Activated T-helper 1 cell treated with Interleukin-2 at 50 U/mL for 16 hours (primary cell): ENCODE measurements at regions not wholly inside any gene's neighbourhood (a gene's known extent, or its start where the extent isn't known, plus 50 kb on each side); places are given as distances from the start of the nearest gene placed in this dataset.
"Not testable (repeated sequence)": the region's sequence is repeated elsewhere in the genome, so short reads cannot be mapped to it uniquely, and the experiment has no call there.

ENCODE experiments used
- DNase-seq: peaks from one replicate; pipeline ENCODE4 v3.0.0-alpha.2; 2020; ENCODE audit warnings: low read depth

DNA sequence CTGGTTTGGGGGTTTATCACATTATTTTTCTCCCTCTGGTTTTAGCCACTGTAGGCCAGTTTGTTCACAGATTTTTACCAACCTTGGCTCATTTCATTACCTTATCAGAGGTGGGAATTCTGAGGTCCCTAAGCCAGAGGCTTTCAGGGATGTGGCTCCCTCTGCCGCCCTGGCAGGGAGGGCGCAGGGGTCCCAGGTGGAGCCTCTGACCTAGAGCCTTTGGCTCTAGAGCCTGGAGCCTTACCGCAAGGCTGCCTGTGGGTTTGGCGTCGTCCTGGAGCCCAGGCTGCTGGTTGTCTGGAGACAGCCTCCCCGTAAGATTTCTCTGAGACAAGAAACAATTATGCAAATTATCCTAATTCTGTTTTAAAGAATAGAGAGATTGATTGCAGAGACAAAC lies 188.0 kb downstream of the LMLN start:
- DNase-seq: not testable (repeated sequence)

DNA sequence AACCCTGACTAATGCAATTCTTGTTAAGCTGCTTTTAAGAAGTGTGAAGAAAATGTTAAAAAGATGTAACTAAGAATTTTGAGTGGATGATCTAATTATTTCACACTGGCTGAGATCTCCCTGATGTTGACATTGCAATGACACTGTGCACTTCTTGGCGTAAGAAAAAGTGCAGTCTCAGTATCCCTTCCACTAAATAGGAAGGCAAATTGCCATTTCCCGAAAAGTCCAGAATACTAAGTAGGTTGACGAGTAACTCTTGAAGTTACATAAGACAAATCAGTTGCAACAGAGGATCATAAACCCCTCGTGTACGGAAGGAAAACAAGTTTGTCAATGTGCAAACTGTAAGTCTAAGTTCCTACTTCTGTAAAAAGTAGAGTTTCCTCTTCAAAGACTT lies 189.9 kb downstream of the LMLN start:
- not testable (repeated sequence) for DNase-seq

DNA sequence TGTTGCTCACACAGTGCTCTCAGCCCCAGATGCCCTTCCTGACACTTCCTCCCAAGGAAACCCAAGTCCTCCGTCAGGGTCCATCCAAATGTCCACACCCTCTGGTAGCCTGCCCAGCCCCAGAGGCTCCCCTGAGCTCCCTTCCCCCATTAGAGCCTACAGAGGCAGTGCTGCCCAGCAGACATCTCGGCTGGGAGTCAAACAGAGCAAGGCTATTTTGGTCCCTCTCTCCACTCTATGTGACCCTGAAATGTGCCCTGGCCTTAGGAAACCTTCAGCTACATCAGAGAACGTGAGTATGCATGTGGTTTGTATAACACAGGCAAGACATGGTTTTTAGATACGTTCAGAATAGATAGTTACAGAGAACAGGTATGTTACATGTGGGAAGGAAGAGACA lies 191.8 kb downstream of the LMLN start:
- not testable (repeated sequence) for DNase-seq

DNA sequence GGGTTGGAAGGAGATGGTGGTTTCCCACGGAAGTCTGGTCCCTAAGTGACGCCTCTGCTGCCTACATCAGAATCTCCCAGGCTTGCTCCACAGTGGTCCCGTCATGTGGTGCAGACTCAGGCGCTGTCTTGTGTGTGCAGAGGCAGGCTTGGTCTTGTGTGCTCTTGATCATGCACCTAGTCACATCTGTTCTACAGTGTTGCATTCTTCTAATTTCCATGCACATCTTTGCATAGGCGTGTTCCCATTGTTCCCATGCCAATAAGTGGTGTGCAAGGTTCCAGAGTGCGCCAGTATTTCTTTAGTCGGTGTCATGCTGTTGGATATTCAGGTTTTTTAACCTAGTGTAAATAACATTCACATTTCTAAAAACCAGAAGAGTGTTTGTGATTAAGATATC lies 195.8 kb downstream of the LMLN start:
- DNase-seq: not testable (repeated sequence)

DNA sequence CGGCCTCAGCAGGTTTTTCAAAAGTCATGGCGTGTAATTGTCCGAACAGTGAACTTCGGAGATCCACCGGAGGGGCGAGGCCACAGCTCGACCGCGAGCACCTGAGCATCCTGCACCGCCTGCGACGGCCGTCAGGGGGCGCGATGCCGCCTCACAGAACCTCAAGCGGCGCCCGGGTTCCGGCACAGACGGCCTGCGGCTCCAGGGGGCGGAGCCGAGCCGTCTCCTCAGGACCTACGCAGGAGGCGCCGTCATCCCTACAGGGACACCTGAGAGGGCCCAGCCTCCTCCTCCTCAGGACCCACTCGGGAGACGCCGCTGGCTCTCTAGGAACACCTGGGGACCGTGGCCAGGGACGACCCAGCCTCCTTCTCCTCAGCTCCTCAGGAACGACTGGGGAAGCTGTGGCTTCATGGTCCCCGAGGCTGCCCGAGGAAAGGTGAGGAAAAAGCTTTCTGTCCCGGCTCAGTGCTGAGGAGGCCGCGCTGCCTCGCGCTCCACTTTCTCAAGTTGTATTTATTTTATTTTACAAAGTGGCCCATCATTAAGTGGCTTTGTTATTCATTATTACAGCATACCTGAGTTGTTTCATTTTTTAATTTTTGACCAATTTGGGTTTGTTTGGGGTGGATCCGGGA lies 197.3 kb downstream of the LMLN start:
- not testable (repeated sequence) for DNase-seq

DNA sequence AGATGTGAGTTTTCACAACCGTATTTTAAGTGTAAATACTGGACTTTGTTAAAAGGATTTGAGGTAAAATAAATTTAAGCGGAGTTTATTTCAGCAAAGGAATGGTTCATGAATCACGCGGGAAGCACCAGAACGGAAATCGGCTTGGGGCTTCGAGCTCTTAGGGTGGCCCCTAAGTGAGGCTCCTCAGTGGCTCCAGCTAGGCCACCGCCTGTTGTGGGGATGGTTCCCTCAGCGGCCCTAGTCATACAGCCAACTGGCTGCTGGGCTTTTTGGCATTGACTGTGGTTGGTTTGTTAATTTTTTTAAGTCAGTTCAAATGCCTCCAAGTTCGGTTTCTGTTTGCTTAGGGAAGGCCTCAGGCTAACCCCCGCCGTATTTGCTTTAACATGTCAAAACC lies 198.0 kb downstream of the LMLN start:
- DNase-seq: not testable (repeated sequence)

DNA sequence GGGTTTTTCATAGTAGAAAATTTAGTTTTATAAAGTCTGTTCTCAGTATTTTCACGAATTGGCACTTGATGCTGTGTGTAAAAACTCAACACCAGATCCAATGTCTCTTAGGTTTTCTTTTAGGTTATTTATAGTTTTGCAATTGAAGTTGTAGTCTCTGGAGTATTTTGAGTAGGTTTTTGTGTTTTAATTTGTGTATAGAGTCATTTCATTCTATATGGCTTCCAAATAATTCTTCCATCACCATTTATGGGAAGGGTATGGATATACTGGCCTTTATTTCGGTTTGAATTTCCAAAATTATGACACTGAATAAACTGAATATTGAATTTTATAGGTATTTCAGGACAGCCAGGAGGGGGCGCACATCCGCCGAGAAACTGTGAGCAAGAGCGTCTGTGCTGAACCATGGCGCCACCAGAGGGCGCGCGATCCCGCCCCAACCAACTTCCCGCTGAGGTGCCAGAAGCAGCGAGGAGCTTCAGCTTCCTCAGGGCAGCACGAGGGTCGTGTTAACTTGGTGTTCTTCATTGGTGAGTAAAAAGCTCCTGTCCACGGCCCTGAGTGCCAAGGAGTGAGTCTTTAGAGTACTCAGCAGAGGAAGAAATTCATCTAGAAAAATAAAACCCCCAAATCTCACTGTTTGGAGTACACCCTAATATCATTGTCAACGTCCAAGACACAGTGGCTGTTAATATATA lies 207.5 kb downstream of the LMLN start:
- peak; percentile 51 for DNase-seq

DNA sequence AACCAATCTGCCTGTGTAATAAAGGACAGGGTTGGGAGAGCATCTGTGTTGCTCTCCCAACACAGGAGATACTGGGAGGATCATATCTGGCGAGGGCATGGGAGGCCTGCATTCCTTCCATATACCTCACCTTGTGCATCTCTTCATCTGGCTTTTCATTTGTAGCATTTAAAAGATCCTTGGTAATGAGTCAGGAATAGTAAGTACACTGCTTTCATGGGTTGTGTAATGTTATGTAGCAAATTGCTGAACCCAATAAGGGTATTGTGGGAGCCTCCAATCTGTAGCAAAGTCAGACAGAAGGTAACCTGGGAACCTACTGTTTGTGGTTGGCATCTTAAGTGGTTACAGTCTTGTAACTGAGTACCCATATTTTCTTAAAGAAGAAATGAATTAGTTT lies 210.8 kb downstream of the LMLN start:
- not testable (repeated sequence) for DNase-seq

DNA sequence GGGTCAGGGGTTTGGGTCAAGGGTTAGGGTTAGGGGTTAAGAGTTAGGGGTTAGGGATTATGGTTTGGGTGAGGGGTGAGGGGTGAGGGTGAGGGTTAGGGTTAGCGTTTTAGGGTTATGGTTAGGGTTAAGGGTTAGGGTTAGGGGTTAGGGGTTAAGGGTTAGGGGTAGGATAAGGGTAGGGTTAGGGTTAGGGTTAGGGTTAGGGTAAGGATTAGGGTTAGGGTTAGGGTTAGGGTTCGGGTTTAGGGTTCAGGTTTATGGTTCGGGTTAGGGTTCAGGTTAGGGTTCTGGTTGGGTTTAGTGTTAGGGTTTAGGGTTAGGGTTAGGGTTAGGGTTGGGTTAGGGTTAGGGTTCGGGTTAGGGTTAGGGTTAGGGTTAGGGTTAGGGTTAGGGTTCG lies 213.1 kb downstream of the LMLN start:
- DNase-seq: not testable (repeated sequence)

DNA sequence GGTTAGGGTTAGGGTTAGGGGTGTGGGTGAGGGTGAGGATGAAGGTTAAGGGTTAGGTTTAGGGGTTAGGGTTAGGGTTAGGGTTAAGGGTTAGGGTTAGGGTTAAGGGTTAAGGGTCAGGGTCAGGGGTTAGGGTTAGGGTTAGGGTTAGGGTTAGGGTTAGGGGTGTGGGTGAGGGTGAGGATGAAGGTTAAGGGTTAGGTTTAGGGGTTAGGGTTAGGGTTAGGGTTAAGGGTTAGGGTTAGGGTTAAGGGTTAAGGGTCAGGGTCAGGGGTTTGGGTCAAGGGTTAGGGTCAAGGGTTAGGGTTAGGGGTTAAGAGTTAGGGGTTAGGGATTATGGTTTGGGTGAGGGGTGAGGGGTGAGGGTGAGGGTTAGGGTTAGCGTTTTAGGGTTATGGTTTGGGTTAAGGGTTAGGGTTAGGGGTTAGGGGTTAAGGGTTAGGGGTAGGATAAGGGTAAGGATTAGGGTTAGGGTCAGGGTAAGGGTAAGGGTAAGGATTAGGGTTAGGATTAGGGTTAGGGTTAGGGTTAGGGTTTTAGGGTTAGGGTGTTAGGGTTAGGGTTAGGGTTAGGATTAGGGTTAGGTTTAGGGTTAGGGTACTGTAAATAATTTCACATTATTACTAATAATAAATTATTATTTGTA lies 214.0 kb downstream of the LMLN start:
- not testable (repeated sequence) for DNase-seq
